IMR-90 (cell line): ENCODE measurements at regions not wholly inside any gene's neighbourhood (a gene's known extent, or its start where the extent isn't known, plus 50 kb on each side); places are given as distances from the start of the nearest gene placed in this dataset.

Source experiments
- ATAC-seq: fragments of 200-7000 bp; cut with Tn5 transposase; 2 replicates; pipeline ENCODE4 v1.9.1; 2020; ENCODE audit warnings: low read depth, mild to moderate bottlenecking, moderate library complexity
- BruUV-seq: library from RNA; stranded (reverse); fragments of 400-500 nt; replicated peaks from 2 replicates; lab custom pipeline; 2021; lab: Mats Ljungman, UMichigan
- CTCF ChIA-PET: fragments of 300-600 bp; formaldehyde crosslinking; extraction: SDS; loops from one replicate; lab custom pipeline; 2021; ENCODE audit warnings: antibody characterized with exemption; lab: Yijun Ruan, JAX
- POLR2A ChIA-PET: fragments of 300-600 bp; sonication (Branson Sonifier 250); formaldehyde crosslinking; loops from one replicate; lab custom pipeline; 2022; ENCODE audit warnings: antibody characterized with exemption; ENCODE audit not compliant: unreplicated experiment; lab: Charles Lee
- DNase-seq: peaks from one replicate; pipeline ENCODE4 v3.0.0; 2013
- H2AFZ ChIP-seq: replicated peaks from 2 replicates; pipeline ENCODE3; 2013; ENCODE audit warnings: low read length, mild to moderate bottlenecking; ENCODE audit not compliant: poor library complexity
- H2AK5ac ChIP-seq: 2 replicates; pipeline ENCODE4 v1.6.1; 2013; ENCODE audit warnings: low read depth, low read length, inconsistent platforms
- H2AK9ac ChIP-seq: replicated peaks from 2 replicates; pipeline ENCODE3; 2013; ENCODE audit warnings: mild to moderate bottlenecking, low read depth, low read length, moderate library complexity; ENCODE audit not compliant: poor library complexity
- H2BK120ac ChIP-seq: 2 replicates; pipeline ENCODE4 v1.6.1; 2013; ENCODE audit warnings: low read depth, low read length, inconsistent platforms
- H2BK15ac ChIP-seq: 3 replicates; pipeline ENCODE4 v1.6.1; 2013; ENCODE audit warnings: low read depth, low read length, inconsistent platforms
- H2BK20ac ChIP-seq: 2 replicates; pipeline ENCODE4 v1.6.1; 2013; ENCODE audit warnings: low read depth, mild to moderate bottlenecking, inconsistent platforms, low read length, moderate library complexity
- H2BK5ac ChIP-seq: 2 replicates; pipeline ENCODE4 v1.6.1; 2013; ENCODE audit warnings: mild to moderate bottlenecking, low read depth, low read length, inconsistent platforms; ENCODE audit not compliant: poor library complexity, severe bottlenecking
- H3K14ac ChIP-seq: replicated peaks from 2 replicates; pipeline ENCODE4 v1.6.1; 2013; ENCODE audit warnings: low read depth, low read length, inconsistent platforms
- H3K18ac ChIP-seq: 2 replicates; pipeline ENCODE4 v1.6.1; 2013; ENCODE audit warnings: low read depth, low read length, control low read depth
- H3K23ac ChIP-seq: 2 replicates; pipeline ENCODE4 v1.6.1; 2013; ENCODE audit warnings: low read depth, low read length, inconsistent platforms
- H3K27ac ChIP-seq: 2 replicates; pipeline ENCODE4 v1.5.1; 2013; ENCODE audit warnings: mild to moderate bottlenecking, control low read depth, low read length; ENCODE audit not compliant: insufficient read depth
- H3K27me3 ChIP-seq: 2 replicates; pipeline ENCODE4 v1.6.1; 2013; ENCODE audit warnings: low read length; ENCODE audit not compliant: control insufficient read depth, insufficient read depth
- H3K36me3 ChIP-seq: 2 replicates; pipeline ENCODE4 v1.6.1; 2013; ENCODE audit warnings: low read length, mixed read lengths; ENCODE audit not compliant: control insufficient read depth, insufficient read depth
- H3K4ac ChIP-seq: 2 replicates; pipeline ENCODE4 v1.6.1; 2013; ENCODE audit warnings: low read depth, low read length, inconsistent platforms
- H3K4me1 ChIP-seq: 2 replicates; pipeline ENCODE4 v1.6.1; 2013; ENCODE audit warnings: low read length, mixed read lengths; ENCODE audit not compliant: control insufficient read depth, insufficient read depth
- H3K4me2 ChIP-seq: 2 replicates; pipeline ENCODE4 v1.6.1; 2013; ENCODE audit warnings: low read depth, mild to moderate bottlenecking, control low read depth, low read length, moderate library complexity
- H3K4me3 ChIP-seq: 2 replicates; pipeline ENCODE4 v1.5.1; 2013; ENCODE audit warnings: low read depth, mild to moderate bottlenecking, control low read depth, low read length, moderate library complexity; ENCODE audit not compliant: insufficient read depth
- H3K56ac ChIP-seq: 2 replicates; pipeline ENCODE4 v1.6.1; 2013; ENCODE audit warnings: low read length, inconsistent platforms; ENCODE audit not compliant: insufficient read depth; ENCODE audit errors: extremely low read depth
- H3K79me1 ChIP-seq, 2 experiments: 2 replicates each; pipeline ENCODE4 v1.6.1; 2013; ENCODE audit warnings: low read length in 2 of 2, inconsistent platforms in 1 of 2, low read depth in 1 of 2
- H3K9ac ChIP-seq: 2 replicates; pipeline ENCODE4 v1.6.1; 2013; ENCODE audit warnings: low read depth, low read length, control low read depth
- H3K9me1 ChIP-seq: 2 replicates; pipeline ENCODE4 v1.6.1; 2013; ENCODE audit warnings: low read length, inconsistent platforms; ENCODE audit not compliant: insufficient read depth
- H3K9me3 ChIP-seq: 2 replicates; pipeline ENCODE4 v1.6.1; 2013; ENCODE audit warnings: low read length; ENCODE audit not compliant: control insufficient read depth, insufficient read depth
- H4K20me1 ChIP-seq: 2 replicates; pipeline ENCODE4 v1.6.1; 2013; ENCODE audit warnings: low read length, inconsistent platforms; ENCODE audit not compliant: insufficient read depth
- H4K5ac ChIP-seq: 2 replicates; pipeline ENCODE4 v1.6.1; 2013; ENCODE audit warnings: mild to moderate bottlenecking, low read depth, low read length, control low read depth
- H4K8ac ChIP-seq, 2 experiments: 2 replicates each; pipeline ENCODE4 v1.6.1; 2013; ENCODE audit warnings: low read depth in 2 of 2, low read length in 2 of 2, control low read depth in 1 of 2, inconsistent platforms in 1 of 2
- H4K91ac ChIP-seq: 2 replicates; pipeline ENCODE4 v1.6.1; 2013; ENCODE audit warnings: low read depth, low read length, inconsistent platforms; ENCODE audit not compliant: insufficient read depth
- CEBPB ChIP-seq: IDR thresholded peaks from 2 replicates; pipeline ENCODE4 v1.6.1; 2012; ENCODE audit warnings: low read depth, low read length, improper control_type of control experiment
- CTCF ChIP-seq: conservative IDR thresholded peaks from 2 replicates; pipeline ENCODE4 v1.5.1; 2012; ENCODE audit warnings: mild to moderate bottlenecking, low read depth, low read length, improper control_type of control experiment
- ELK1 ChIP-seq: fragments of 150-350 bp; IDR thresholded peaks from 2 replicates; pipeline ENCODE4 v1.6.1; 2016; ENCODE audit warnings: low read depth, mild to moderate bottlenecking, low read length, moderate library complexity, borderline replicate concordance
- FOS ChIP-seq: fragments of 150-350 bp; IDR thresholded peaks from 2 replicates; pipeline ENCODE4 v1.6.1; 2016; ENCODE audit warnings: low read depth, low read length
- MAZ ChIP-seq: IDR thresholded peaks from 2 replicates; pipeline ENCODE4 v1.6.1; 2012; ENCODE audit warnings: low read depth, mild to moderate bottlenecking, low read length, improper control_type of control experiment, moderate library complexity, borderline replicate concordance
- MXI1 ChIP-seq: IDR thresholded peaks from 2 replicates; pipeline ENCODE4 v1.6.1; 2012; ENCODE audit warnings: low read depth, mild to moderate bottlenecking, low read length, moderate library complexity, borderline replicate concordance
- RAD21 ChIP-seq: IDR thresholded peaks from 2 replicates; pipeline ENCODE4 v1.6.1; 2012; ENCODE audit warnings: low read length, improper control_type of control experiment
- RCOR1 ChIP-seq: IDR thresholded peaks from 2 replicates; pipeline ENCODE4 v1.6.1; 2012; ENCODE audit warnings: mild to moderate bottlenecking, low read length, improper control_type of control experiment; ENCODE audit not compliant: insufficient replicate concordance
- SMC3 ChIP-seq: fragments of 150-350 bp; IDR thresholded peaks from 2 replicates; pipeline ENCODE4 v1.6.1; 2016; ENCODE audit warnings: low read depth, mild to moderate bottlenecking, antibody characterized with exemption, low read length, moderate library complexity
- WGBS, 2 experiments: methylation state at CpG; one replicate each; pipeline versions ENCODE4 v1.1.5 to v1.1.7; 2013; ENCODE audit warnings: missing lambda C conversion rate in 2 of 2; ENCODE audit not compliant: insufficient read length in 1 of 2; ENCODE audit errors: extremely low coverage in 2 of 2; 5-methylcytosine and 5-hydroxymethylcytosine counted together
- dilution Hi-C: fragments of 300-500 bp; cut with HindIII; formaldehyde crosslinking; loops from one replicate; pipeline ENCODE4 v1.14.3; 2018; ENCODE audit warnings: low sequenced_read_pairs; ENCODE audit not compliant: unreplicated experiment
- in situ Hi-C: fragments of 300-500 bp; cut with MboI; formaldehyde crosslinking; loops from 3 replicates; pipeline ENCODE4 v1.14.3; 2019; ENCODE audit warnings: low sequenced_read_pairs, inconsistent platforms, mixed read lengths
- intact Hi-C: fragments of 100-400 bp; cut with micrococcal nuclease; formaldehyde crosslinking; loops from 2 replicates; pipeline ENCODE4 v1.10.0; 2022

GRCh38 chr16:17658881-17659280, 188.1 kb upstream of the XYLT1 start:
- no TSS peak for BruUV-seq
- Histone ChIP-seq H3K4me2 (no peak overlapping the region), H3K27ac (no peak overlapping the region), H3K56ac (no peak overlapping the region), H3K14ac (no peak overlapping the region), H4K8ac (no peak overlapping the region), H3K79me1 (no peaks in the 10 kb centered on the region), H2BK15ac (no peak overlapping the region), H2BK20ac (no peak overlapping the region), H3K4ac (no peak overlapping the region), H3K4me1 (no peaks in the 10 kb centered on the region), H3K9ac (no peak overlapping the region), H4K5ac (no peak overlapping the region), H2BK120ac (no peak overlapping the region), H3K18ac (no peak overlapping the region), H3K9me3 (no peaks in the 10 kb centered on the region), H3K9me1 (no peaks in the 10 kb centered on the region), H2AK9ac (no peak overlapping the region), H3K36me3 (no peaks in the 10 kb centered on the region), H2AFZ (no peak overlapping the region), H4K91ac (no peak overlapping the region), H4K20me1 (no peaks in the 10 kb centered on the region), H3K27me3 (no peaks in the 10 kb centered on the region; the same call in none of the 2 replicates), H3K4me3 (no peak overlapping the region), H3K23ac (no peak overlapping the region), H2AK5ac (no peak overlapping the region), H2BK5ac (no peak overlapping the region)
- dilution Hi-C loops (no loop called here), intact Hi-C loops (no loop called here), in situ Hi-C loops (no loop called here)
- DNase-seq: no peak
- ChIA-PET POLR2A (no interaction called here), CTCF (interaction anchor here (1.0 kb wide), 1 partner anchor 200 kb away, joined by 3 read pairs; no protein-coding TSS in a partner anchor)
- no peak for TF ChIP-seq CTCF
- TF ChIP-seq MAZ: no peak
- TF ChIP-seq RCOR1: no peak
- no peak for TF ChIP-seq ELK1
- no peak for TF ChIP-seq FOS
- TF ChIP-seq RAD21: no peak
- TF ChIP-seq CEBPB: no peak
- TF ChIP-seq SMC3: no peak
- TF ChIP-seq MXI1: no peak
- no peak for ATAC-seq
- 50% methylated on average over 1 of the region's 3 CpGs; no CpG with 5 or more reads in 1 of the 2 experiments for WGBS, 2 experiments
